Fibroblast of villous mesenchyme (primary cell): ENCODE measurements at regions not wholly inside any gene's neighbourhood (a gene's known extent, or its start where the extent isn't known, plus 50 kb on each side); places are given as distances from the start of the nearest gene placed in this dataset.

ENCODE experiments used
- DNase-seq: peaks from one replicate; pipeline ENCODE4 v3.0.0-alpha.2; 2010; ENCODE audit warnings: low read depth
- H3K4me3 ChIP-seq: 2 replicates; pipeline ENCODE4 v1.5.1; 2011; ENCODE audit warnings: low read depth, mild to moderate bottlenecking, low read length
- CTCF ChIP-seq: IDR thresholded peaks from 2 replicates; pipeline ENCODE4 v1.5.1; 2012; ENCODE audit warnings: low read depth, mild to moderate bottlenecking, low read length; ENCODE audit not compliant: insufficient read depth

- DNase-seq, result no peak
- H3K4me3 ChIP-seq, result no peak overlapping the region
- no peak for TF ChIP-seq CTCF
Observed at GRCh38 chr20:23205211-23205610, 119.1 kb upstream of the CD93 start.

- H3K4me3 ChIP-seq, result no peak overlapping the region
- no peak for TF ChIP-seq CTCF
- DNase-seq, result no peak
Observed at GRCh38 chr20:23203951-23204730, 118.0 kb upstream of the CD93 start.

- H3K4me3 ChIP-seq, result no peak overlapping the region
- no peak for TF ChIP-seq CTCF
- DNase-seq, result no peak
Observed at GRCh38 chr20:23203310-23203709, 117.2 kb upstream of the CD93 start.

- TF ChIP-seq CTCF, result no peak
- no peak overlapping the region for H3K4me3 ChIP-seq
- no peak for DNase-seq
Observed at GRCh38 chr20:23201658-23202057, 115.5 kb upstream of the CD93 start.

GRCh38 chr20:23200914-23201313 is 114.8 kb upstream of the CD93 start:
- no peak for DNase-seq
- no peak overlapping the region for H3K4me3 ChIP-seq
- peak; percentile 40 for TF ChIP-seq CTCF

- TF ChIP-seq CTCF, result no peak
- no peak for DNase-seq
- no peak overlapping the region for H3K4me3 ChIP-seq
Observed at GRCh38 chr20:23200413-23200812, 114.3 kb upstream of the CD93 start.

- DNase-seq, result no peak
- no peak overlapping the region for H3K4me3 ChIP-seq
- TF ChIP-seq CTCF, result no peak
Observed at GRCh38 chr20:23199356-23199755, 113.2 kb upstream of the CD93 start.
